A673 (cell line): ENCODE measurements at regions not wholly inside any gene's neighbourhood (a gene's known extent, or its start where the extent isn't known, plus 50 kb on each side); places are given as distances from the start of the nearest gene placed in this dataset.

Source experiments
- CTCF ChIP-seq: fragments of 300-800, 200-600 bp; sonication (generic); conservative IDR thresholded peaks from 2 replicates; pipeline ENCODE4 v1.5.1; 2017; ENCODE audit warnings: low read depth, mild to moderate bottlenecking, antibody characterized with exemption, low read length, moderate library complexity, mixed read lengths
- EZH2 ChIP-seq: fragments of 200-600 bp; sonication (generic); IDR thresholded peaks from 2 replicates; pipeline ENCODE4 v1.6.1; 2017; ENCODE audit warnings: borderline replicate concordance, low read depth, mild to moderate bottlenecking, mixed read lengths, antibody characterized with exemption, low read length; ENCODE audit not compliant: poor library complexity, severe bottlenecking

- TF ChIP-seq CTCF (no peak), EZH2 (no peak)
Observed at GRCh38 chr3:193933451-193933850, 202.5 kb upstream of the HES1 start.
